HCT116 (cell line): ENCODE measurements at regions not wholly inside any gene's neighbourhood (a gene's known extent, or its start where the extent isn't known, plus 50 kb on each side); places are given as distances from the start of the nearest gene placed in this dataset.

Experiments
- ATAC-seq: fragments of 200-7000 bp; cut with Tn5 transposase; 2 replicates; pipeline ENCODE4 v1.9.1; 2020; ENCODE audit warnings: mild to moderate bottlenecking, moderate library complexity
- BruUV-seq: library from RNA; stranded (reverse); fragments of 400-500 nt; replicated peaks from 2 replicates; lab custom pipeline; 2021; lab: Mats Ljungman, UMichigan
- CTCF ChIA-PET: fragments of 300-600 bp; sonication (Branson Sonifier 250); formaldehyde crosslinking; loops from one replicate; lab custom pipeline; 2021; ENCODE audit warnings: antibody characterized with exemption; lab: Charles Lee
- POLR2A ChIA-PET: fragments of 300-600, 350-600 bp; sonication (Branson Sonifier 250); formaldehyde crosslinking; loops from one replicate; lab custom pipeline; 2021; ENCODE audit warnings: antibody characterized with exemption; lab: Charles Lee
- RAD21 ChIA-PET, 2 experiments: fragments of 300-600 bp; sonication (Branson Sonifier 250); formaldehyde crosslinking; loops; one replicate each; lab custom pipeline; 2023; ENCODE audit warnings: low total read pairs in 2 of 2; ENCODE audit not compliant: uncharacterized antibody in 2 of 2, unreplicated experiment in 2 of 2, low non-redundant PET in 1 of 2; lab: Charles Lee
- DNase-seq: peaks from one replicate; pipeline ENCODE4 v3.0.0-alpha.2; 2010; ENCODE audit warnings: low read depth, low spot score
- H2AFZ ChIP-seq: fragments of 200-600 bp; shearing (Covaris generic), sonication (generic); 2 replicates; pipeline ENCODE4 v1.6.1; 2017; ENCODE audit warnings: low read depth, mixed run types, mixed read lengths, antibody characterized with exemption, low read length; ENCODE audit not compliant: poor library complexity, severe bottlenecking
- H3K27ac ChIP-seq: 2 replicates; pipeline ENCODE4 v1.5.1; 2012; ENCODE audit warnings: low read depth, low read length
- H3K27me3 ChIP-seq: fragments of 200-600 bp; sonication (generic); 2 replicates; pipeline ENCODE4 v1.6.1; 2016; ENCODE audit warnings: mixed run types, low read length, mixed read lengths; ENCODE audit not compliant: insufficient read depth
- H3K36me3 ChIP-seq, 2 experiments: fragments of 200-500 bp in 1 of 2; fragments of 200-600 bp in 1 of 2; sonication (Bioruptor generic) in 1 of 2; sonication (generic) in 1 of 2; 2 replicates each; pipeline versions ENCODE4 v1.5.1 to v1.6.1; 2014 to 2016; ENCODE audit warnings: low read length in 2 of 2, inconsistent platforms in 1 of 2, mixed read lengths in 1 of 2, mixed run types in 1 of 2; ENCODE audit not compliant: insufficient read depth in 2 of 2, control insufficient read depth in 1 of 2
- H3K4me1 ChIP-seq, 2 experiments: fragments of 200-600 bp in 1 of 2; sonication (generic) in 1 of 2; 2 replicates each; pipeline versions ENCODE4 v1.5.1 to v1.6.1; 2012 to 2017; ENCODE audit warnings: low read length in 2 of 2, inconsistent platforms in 1 of 2, mild to moderate bottlenecking in 1 of 2, mixed read lengths in 1 of 2, mixed run types in 1 of 2, moderate library complexity in 1 of 2; ENCODE audit not compliant: insufficient read depth in 2 of 2, control insufficient read depth in 1 of 2
- H3K4me2 ChIP-seq: fragments of 200-600 bp; sonication (generic); 2 replicates; pipeline ENCODE4 v1.6.1; 2017; ENCODE audit warnings: mixed run types, low read length, mixed read lengths
- H3K4me3 ChIP-seq, 2 experiments: fragments of 200-600 bp in 1 of 2; sonication (generic) in 1 of 2; replicated peaks in 1 of 2; 2 replicates each; pipeline ENCODE4 v1.5.1; 2011 to 2016; ENCODE audit warnings: low read length in 2 of 2, control low read depth in 1 of 2, low read depth in 1 of 2, mild to moderate bottlenecking in 1 of 2, mixed read lengths in 1 of 2, mixed run types in 1 of 2
- H3K79me2 ChIP-seq: fragments of 200-600 bp; sonication (generic); 2 replicates; pipeline ENCODE4 v1.6.1; 2017; ENCODE audit warnings: mild to moderate bottlenecking, mixed run types, low read length, moderate library complexity, mixed read lengths; ENCODE audit not compliant: insufficient read depth
- H3K9ac ChIP-seq: fragments of 200-600 bp; sonication (generic); 2 replicates; pipeline ENCODE4 v1.6.1; 2016; ENCODE audit warnings: low read length, mixed read lengths
- H3K9me2 ChIP-seq: fragments of 200-600 bp; sonication (generic), shearing (Covaris generic); 2 replicates; pipeline ENCODE4 v1.6.1; 2017; ENCODE audit warnings: mixed run types, mild to moderate bottlenecking, moderate library complexity; ENCODE audit not compliant: insufficient read depth
- H3K9me3 ChIP-seq, 2 experiments: fragments of 200-500 bp in 1 of 2; fragments of 200-600 bp in 1 of 2; sonication (Bioruptor generic) in 1 of 2; sonication (generic) in 1 of 2; 2 replicates each; pipeline ENCODE4 v1.6.1; 2014 to 2017; ENCODE audit warnings: low read length in 2 of 2, mixed read lengths in 2 of 2, inconsistent platforms in 1 of 2, low read depth in 1 of 2, mild to moderate bottlenecking in 1 of 2, mixed run types in 1 of 2, moderate library complexity in 1 of 2; ENCODE audit not compliant: control insufficient read depth in 1 of 2, insufficient read depth in 1 of 2
- H4K20me1 ChIP-seq: fragments of 200-600 bp; sonication (generic), shearing (Covaris generic); 2 replicates; pipeline ENCODE4 v1.6.1; 2017; ENCODE audit warnings: mixed run types, mild to moderate bottlenecking, moderate library complexity; ENCODE audit not compliant: insufficient read depth
- CBX3 ChIP-seq: IDR thresholded peaks from 2 replicates; pipeline ENCODE4 v1.6.1; 2012; ENCODE audit warnings: low read depth
- ELF1 ChIP-seq: IDR thresholded peaks from 2 replicates; pipeline ENCODE4 v1.6.1; 2012; ENCODE audit warnings: low read depth, borderline replicate concordance
- EZH2 ChIP-seq: fragments of 200-600 bp; sonication (generic); IDR thresholded peaks from 2 replicates; pipeline ENCODE4 v1.6.1; 2017; ENCODE audit warnings: antibody characterized with exemption, mixed run types
- JUND ChIP-seq: IDR thresholded peaks from 2 replicates; pipeline ENCODE4 v1.6.1; 2012
- MAX ChIP-seq: IDR thresholded peaks from 2 replicates; pipeline ENCODE4 v1.6.1; 2012
- POLR2A ChIP-seq: IDR thresholded peaks from 2 replicates; pipeline ENCODE4 v1.7.0; 2011; ENCODE audit warnings: borderline replicate concordance; ENCODE audit not compliant: insufficient read depth, insufficient read length; ENCODE audit errors: extremely low read depth
- POLR2AphosphoS5 ChIP-seq: IDR thresholded peaks from 2 replicates; pipeline ENCODE4 v1.6.1; 2011; ENCODE audit warnings: mild to moderate bottlenecking, low read depth, low read length, moderate library complexity
- SIN3A ChIP-seq: IDR thresholded peaks from 2 replicates; pipeline ENCODE4 v1.6.1; 2012; ENCODE audit warnings: low read depth
- SRF ChIP-seq: IDR thresholded peaks from 2 replicates; pipeline ENCODE4 v1.6.1; 2012; ENCODE audit warnings: low read depth
- TCF7L2 ChIP-seq: IDR thresholded peaks from 2 replicates; pipeline ENCODE4 v1.7.0; 2011; ENCODE audit warnings: borderline replicate concordance, inconsistent platforms; ENCODE audit not compliant: insufficient read depth, insufficient read length; ENCODE audit errors: extremely low read depth
- YY1 ChIP-seq: IDR thresholded peaks from 2 replicates; pipeline ENCODE4 v1.6.1; 2011; ENCODE audit warnings: low read length, low read depth, moderate library complexity, mild to moderate bottlenecking; ENCODE audit not compliant: insufficient replicate concordance; ENCODE audit errors: extremely low read depth
- ZBTB33 ChIP-seq: IDR thresholded peaks from 2 replicates; pipeline ENCODE4 v1.6.1; 2011; ENCODE audit warnings: mild to moderate bottlenecking, low read length, moderate library complexity; ENCODE audit not compliant: insufficient replicate concordance; ENCODE audit errors: extremely low read depth
- ZNF274 ChIP-seq: fragments of 200-500 bp; sonication (Bioruptor generic); IDR thresholded peaks from 2 replicates; pipeline ENCODE4 v1.6.1; 2014; ENCODE audit warnings: mild to moderate bottlenecking, low read depth, low read length, inconsistent platforms
- intact Hi-C: fragments of 100-400 bp; cut with micrococcal nuclease; formaldehyde crosslinking; loops from 2 replicates; pipeline ENCODE4 v1.10.0; 2022

GRCh38 chr7:118621810-118622360, 397.4 kb downstream of the ANKRD7 start:
- no peaks in the 10 kb centered on the region for H3K4me1 ChIP-seq
- no peaks in the 10 kb centered on the region for H3K27me3 ChIP-seq
- H3K9me3 ChIP-seq = no peaks in the 10 kb centered on the region
- no peaks in the 10 kb centered on the region for H4K20me1 ChIP-seq
- H3K4me3 ChIP-seq = no peak overlapping the region
- intact Hi-C loops = no loop called here
- ATAC-seq = no peak
- H3K27ac ChIP-seq = no peak overlapping the region
- no peaks in the 10 kb centered on the region for H3K9me2 ChIP-seq
- CTCF ChIA-PET = no interaction called here
- no peak overlapping the region for H3K9ac ChIP-seq
- RAD21 ChIA-PET = no interaction called here
- no peak overlapping the region for H2AFZ ChIP-seq
- no peaks in the 10 kb centered on the region for H3K79me2 ChIP-seq
- BruUV-seq = no TSS peak
- TF ChIP-seq SRF = no peak
- TF ChIP-seq CBX3 = no peak
- H3K36me3 ChIP-seq = no peaks in the 10 kb centered on the region
- DNase-seq = no peak
- H3K4me2 ChIP-seq = no peak overlapping the region
- POLR2A ChIA-PET = no interaction called here

GRCh38 chr7:118626739-118627138, 402.2 kb downstream of the ANKRD7 start:
- intact Hi-C loops = no loop called here
- H3K27me3 ChIP-seq = no peaks in the 10 kb centered on the region
- H3K4me1 ChIP-seq = no peaks in the 10 kb centered on the region
- H4K20me1 ChIP-seq = no peaks in the 10 kb centered on the region
- CTCF ChIA-PET = no interaction called here
- BruUV-seq = no TSS peak
- no peak overlapping the region for H3K27ac ChIP-seq
- H3K9me2 ChIP-seq = no peaks in the 10 kb centered on the region
- no peak overlapping the region for H3K9ac ChIP-seq
- no peaks in the 10 kb centered on the region for H3K79me2 ChIP-seq
- RAD21 ChIA-PET = no interaction called here
- H2AFZ ChIP-seq = no peak overlapping the region
- TF ChIP-seq JUND (no peak), YY1 (no peak), EZH2 (no peak), ZNF274 (no peak), ELF1 (no peak), SIN3A (no peak), TCF7L2 (no peak), MAX (no peak), POLR2AphosphoS5 (no peak), ZBTB33 (no peak), POLR2A (no peak)
- TF ChIP-seq, all 23 proteins: peak for 0
- no peak overlapping the region for H3K4me3 ChIP-seq
- no peaks in the 10 kb centered on the region for H3K36me3 ChIP-seq
- no peak for ATAC-seq
- POLR2A ChIA-PET = no interaction called here
- no peak for DNase-seq
- H3K4me2 ChIP-seq = no peak overlapping the region
- no peaks in the 10 kb centered on the region for H3K9me3 ChIP-seq
